HepG2 (cell line): ENCODE measurements at regions not wholly inside any gene's neighbourhood (a gene's known extent, or its start where the extent isn't known, plus 50 kb on each side); places are given as distances from the start of the nearest gene placed in this dataset.

Experiments
- AHR ChIP-seq: IDR thresholded peaks from 2 replicates; pipeline ENCODE4 v1.6.1; 2018; ENCODE audit warnings: missing genetic modification reagents, missing compliant biosample characterization
- ZNF441 ChIP-seq: sonication (generic); formaldehyde crosslinking; IDR thresholded peaks from 2 replicates; pipeline ENCODE4 v1.7.0; 2021; ENCODE audit warnings: missing genetic modification reagents, borderline replicate concordance
- TF ChIP-seq, protein P1 (sequence below): sonication (generic); formaldehyde crosslinking; conservative IDR thresholded peaks from 2 replicates; pipeline ENCODE4 v1.8.0; 2022; ENCODE audit warnings: mild to moderate bottlenecking, moderate library complexity, missing genetic modification reagents
- TF ChIP-seq, protein P2 (sequence below): IDR thresholded peaks from 2 replicates; pipeline ENCODE4 v1.6.1; 2012; ENCODE audit warnings: inconsistent platforms
- TF ChIP-seq, protein P3 (sequence below): sonication (generic); formaldehyde crosslinking; IDR thresholded peaks from 2 replicates; pipeline ENCODE4 v1.4.0; 2020; ENCODE audit warnings: missing genetic modification reagents, mild to moderate bottlenecking, borderline replicate concordance

DNA sequence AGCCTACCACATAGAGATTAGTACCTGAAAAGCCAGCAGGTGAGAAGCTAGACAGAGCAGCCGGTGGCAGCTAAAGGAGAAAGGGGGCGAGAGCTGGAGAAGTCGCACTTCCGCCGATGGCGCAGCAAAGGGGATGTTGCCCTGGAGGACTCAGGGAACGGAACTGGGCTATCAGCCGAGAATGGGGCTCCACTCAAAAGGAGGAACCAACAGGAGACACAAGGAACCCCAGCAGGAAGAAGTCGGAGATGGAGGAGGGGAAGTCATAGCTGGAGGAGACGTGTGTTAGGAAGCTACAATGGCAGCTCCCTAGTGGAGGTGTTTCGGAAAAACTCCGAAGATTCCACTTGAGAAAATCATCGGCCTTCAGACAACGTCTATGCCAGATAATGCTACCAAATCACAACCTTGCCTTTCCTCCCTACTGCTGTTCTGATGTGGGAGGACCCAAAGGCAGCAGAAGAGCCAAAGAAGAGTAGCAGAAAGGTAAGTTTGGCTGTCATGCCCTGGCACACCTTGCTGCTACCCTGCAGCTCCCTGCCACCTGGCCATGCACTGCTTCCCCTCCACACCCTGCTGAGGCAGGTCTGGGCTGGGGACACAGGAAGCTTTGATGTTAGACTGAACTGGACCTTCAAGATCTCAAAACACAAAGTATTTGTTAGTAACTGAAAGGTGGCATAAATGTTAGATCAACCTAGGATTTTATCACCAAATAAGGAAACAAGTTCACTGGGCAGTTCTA, 127.9 kb downstream of the DLEU7 start (continued):
- TF ChIP-seq, protein P1, sequence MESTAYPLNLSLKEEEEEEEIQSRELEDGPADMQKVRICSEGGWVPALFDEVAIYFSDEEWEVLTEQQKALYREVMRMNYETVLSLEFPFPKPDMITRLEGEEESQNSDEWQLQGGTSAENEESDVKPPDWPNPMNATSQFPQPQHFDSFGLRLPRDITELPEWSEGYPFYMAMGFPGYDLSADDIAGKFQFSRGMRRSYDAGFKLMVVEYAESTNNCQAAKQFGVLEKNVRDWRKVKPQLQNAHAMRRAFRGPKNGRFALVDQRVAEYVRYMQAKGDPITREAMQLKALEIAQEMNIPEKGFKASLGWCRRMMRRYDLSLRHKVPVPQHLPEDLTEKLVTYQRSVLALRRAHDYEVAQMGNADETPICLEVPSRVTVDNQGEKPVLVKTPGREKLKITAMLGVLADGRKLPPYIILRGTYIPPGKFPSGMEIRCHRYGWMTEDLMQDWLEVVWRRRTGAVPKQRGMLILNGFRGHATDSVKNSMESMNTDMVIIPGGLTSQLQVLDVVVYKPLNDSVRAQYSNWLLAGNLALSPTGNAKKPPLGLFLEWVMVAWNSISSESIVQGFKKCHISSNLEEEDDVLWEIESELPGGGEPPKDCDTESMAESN, result no peak
- TF ChIP-seq, protein P2, sequence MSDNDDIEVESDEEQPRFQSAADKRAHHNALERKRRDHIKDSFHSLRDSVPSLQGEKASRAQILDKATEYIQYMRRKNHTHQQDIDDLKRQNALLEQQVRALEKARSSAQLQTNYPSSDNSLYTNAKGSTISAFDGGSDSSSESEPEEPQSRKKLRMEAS, result no peak
- no peak for TF ChIP-seq AHR (CRISPR knock-in tag)
- no peak for TF ChIP-seq ZNF441 (CRISPR knock-in tag)
- TF ChIP-seq, protein P3, sequence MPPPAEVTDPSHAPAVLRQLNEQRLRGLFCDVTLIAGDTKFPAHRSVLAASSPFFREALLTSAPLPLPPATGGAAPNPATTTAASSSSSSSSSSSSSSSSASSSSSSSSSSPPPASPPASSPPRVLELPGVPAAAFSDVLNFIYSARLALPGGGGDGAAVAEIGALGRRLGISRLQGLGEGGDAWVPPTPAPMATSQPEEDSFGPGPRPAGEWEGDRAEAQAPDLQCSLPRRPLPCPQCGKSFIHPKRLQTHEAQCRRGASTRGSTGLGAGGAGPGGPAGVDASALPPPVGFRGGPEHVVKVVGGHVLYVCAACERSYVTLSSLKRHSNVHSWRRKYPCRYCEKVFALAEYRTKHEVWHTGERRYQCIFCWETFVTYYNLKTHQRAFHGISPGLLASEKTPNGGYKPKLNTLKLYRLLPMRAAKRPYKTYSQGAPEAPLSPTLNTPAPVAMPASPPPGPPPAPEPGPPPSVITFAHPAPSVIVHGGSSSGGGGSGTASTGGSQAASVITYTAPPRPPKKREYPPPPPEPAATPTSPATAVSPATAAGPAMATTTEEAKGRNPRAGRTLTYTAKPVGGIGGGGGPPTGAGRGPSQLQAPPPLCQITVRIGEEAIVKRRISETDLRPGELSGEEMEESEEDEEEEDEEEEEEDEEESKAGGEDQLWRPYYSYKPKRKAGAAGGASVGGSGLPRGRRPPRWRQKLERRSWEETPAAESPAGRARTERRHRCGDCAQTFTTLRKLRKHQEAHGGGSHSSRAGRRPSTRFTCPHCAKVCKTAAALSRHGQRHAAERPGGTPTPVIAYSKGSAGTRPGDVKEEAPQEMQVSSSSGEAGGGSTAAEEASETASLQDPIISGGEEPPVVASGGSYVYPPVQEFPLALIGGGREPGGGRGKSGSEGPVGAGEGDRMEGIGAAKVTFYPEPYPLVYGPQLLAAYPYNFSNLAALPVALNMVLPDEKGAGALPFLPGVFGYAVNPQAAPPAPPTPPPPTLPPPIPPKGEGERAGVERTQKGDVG (CRISPR knock-in tag), result no peak
